GM18868 (cell line): ENCODE measurements at regions not wholly inside any gene's neighbourhood (a gene's known extent, or its start where the extent isn't known, plus 50 kb on each side); places are given as distances from the start of the nearest gene placed in this dataset.

ENCODE experiments used
- ATAC-seq: cut with Tn5 transposase; IDR thresholded peaks from one replicate; pipeline ENCODE4 v1.9.1; 2021; ENCODE audit warnings: mild to moderate bottlenecking, moderate library complexity; ENCODE audit not compliant: unreplicated experiment

DNA sequence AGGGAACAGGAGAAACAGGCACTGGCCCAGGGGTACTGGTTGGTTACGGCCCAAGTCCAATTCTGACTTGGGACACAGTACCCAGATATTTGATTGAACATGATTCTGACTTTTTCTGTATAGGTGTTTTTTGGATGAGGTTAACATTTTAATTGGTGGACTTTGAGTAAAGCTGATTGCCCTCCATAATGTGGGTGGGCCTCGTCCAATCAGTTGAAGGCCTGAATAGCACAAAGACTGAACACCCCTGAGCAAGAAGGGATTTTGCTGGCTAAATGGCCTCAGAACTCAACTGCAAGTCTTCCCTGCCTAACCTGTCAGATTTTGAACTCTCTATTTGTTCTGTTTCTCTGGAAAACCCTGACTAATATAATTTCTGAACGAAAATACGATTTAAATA, 222.6 kb downstream of the TEX36 start:
- no peak for ATAC-seq

DNA sequence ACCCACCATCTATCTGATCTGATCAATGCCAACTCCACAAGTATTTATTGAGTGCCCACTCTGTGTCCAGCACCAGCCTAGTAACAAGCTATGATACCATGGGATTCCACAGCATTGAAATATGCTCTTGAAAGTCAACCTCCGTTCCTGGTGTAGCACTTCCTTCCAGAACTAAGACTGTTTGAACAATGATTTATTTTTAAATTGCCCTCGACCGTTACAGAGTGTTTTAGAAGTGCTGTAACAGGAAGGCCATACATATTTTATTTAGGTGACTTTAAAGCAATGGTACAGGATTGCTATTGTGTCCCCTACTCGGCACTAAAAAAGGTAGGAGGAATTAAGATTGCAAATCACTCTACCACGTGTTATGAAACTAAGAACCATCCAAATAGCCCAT, 225.6 kb downstream of the TEX36 start:
- no peak for ATAC-seq

DNA sequence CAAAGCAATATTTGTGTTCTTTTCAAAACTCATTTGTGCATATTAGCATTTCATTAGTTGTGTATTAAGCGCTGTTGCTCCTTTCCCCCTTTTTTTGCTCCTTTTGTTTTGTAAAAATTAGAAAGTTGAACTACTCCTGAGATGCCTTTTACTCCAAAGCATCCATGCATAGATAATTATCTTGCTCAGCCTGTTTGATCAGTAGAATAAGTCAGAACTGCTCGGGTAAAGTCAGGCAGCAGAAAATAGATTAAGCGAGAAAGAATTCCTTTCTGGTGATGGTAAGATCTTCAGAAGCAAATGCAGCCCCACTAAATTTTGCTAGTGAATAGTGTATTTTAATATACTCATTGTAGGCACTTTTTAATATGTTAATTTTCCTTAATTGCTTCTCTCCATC, 227.1 kb downstream of the TEX36 start:
- ATAC-seq = no peak

DNA sequence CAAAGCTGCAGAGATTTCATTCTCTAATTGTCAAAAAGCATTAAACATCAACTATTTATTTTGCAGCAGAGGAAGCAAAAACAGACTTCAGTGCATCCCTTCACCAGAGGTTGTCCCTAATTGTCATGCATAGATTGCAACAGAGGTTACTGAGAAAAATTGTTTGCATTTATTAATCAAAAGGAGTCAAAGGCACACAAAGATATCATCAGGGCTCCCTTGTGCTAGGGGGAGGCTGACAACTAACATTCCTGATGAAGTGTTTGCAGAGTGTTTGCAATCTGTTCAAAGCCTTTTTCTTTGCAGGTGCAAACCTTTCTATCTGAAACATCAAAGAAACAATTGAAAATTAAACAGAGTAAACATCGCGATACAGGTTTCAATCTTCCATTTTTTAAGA, 227.5 kb downstream of the TEX36 start:
- no peak for ATAC-seq

DNA sequence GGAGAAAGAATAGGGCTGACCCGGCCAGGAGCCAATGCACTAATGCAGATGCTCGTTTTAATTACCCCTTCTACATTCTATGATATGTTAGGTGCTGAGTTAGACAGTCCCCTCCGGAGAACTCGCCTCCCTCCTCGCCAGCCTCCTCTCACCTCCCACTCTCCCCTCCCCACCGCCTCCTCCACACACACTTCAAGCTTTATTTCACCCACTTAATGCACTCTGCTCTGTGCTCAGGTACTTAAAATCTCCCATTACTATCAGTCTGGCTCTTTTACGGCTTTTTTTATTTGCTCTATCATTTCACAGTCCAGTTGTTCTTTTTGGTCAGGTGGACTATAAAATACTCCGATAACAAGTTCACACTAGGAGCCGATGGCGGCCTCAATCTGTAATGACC, 231.6 kb downstream of the TEX36 start:
- no peak for ATAC-seq

DNA sequence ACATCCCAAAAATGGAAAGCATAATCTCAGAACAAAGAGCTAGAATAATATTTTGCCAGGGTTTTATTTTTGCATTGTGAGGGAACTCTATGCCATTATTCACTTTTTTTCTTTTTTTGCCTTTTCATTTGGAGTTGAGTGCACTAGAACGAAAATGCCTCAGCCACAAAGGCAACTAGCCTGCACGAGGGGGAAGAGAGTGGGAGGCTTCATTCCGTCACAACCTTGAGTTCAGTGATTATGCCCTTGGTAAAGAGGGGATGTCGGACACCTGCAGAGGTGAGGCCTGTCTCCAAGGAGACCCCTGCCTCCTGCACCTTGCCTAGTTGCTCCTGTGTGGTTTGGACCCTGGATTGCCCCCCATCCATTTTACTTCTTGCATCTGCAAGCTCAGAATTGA, 232.7 kb downstream of the TEX36 start:
- no peak for ATAC-seq

DNA sequence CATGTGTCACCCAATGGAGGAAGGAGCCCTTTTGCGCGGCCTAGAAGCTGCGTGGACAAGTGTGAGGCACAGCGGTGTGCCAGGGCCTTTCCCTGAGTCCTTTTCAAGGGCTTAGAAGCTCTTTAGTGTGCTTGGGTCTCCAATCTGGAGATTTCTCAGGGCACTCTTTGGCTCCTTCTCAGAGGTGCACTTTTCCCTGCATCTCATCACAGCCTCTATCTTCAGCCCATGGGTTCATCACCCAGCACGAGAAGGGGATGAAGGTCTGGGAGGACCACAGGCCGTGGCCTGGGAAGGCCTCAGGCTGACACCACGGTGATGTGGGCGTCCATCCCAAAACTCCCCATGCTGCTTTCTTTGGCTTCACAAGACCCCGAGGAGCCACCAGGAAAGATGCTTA, 233.4 kb downstream of the TEX36 start:
- ATAC-seq = no peak

DNA sequence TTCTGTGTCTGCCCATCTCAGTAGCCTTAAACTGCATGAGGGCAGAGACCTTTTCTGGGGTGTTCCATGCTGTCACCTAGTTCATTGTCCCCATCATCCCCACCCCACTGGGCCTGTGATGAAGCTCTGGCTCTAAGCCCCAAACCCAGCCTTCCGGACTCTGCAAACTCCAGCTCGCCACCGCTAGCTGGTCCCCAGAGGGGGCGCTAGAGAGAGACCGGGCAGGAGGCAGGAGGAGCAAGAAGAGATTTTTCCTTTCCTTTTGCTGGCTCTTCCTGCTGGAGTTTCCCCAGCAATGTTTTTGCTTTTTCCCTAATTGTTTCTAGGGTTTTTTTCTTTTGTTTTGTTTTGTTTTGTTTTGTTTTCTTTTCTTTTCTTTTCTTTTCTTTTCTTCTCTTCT, 234.4 kb downstream of the TEX36 start:
- ATAC-seq = no peak

DNA sequence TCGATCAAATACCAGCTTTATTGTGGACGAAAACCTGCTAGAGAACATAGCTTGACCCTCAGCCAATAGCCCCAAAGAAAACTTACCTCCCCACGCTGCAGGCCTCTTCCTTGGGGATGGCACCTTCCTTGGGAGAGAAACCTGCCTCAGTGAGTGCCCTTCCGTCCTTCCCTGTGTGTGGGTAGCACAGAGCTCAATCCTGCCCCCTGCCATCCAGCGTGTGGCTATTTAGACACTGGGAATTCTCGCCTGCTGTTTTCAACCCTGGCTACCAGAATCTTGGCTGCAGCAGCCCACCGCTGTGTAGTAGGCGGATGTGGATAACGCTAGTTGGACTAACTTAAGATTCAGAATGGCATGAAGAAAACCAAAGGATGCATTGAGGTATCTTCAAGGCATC, 238.2 kb downstream of the TEX36 start:
- ATAC-seq = no peak

DNA sequence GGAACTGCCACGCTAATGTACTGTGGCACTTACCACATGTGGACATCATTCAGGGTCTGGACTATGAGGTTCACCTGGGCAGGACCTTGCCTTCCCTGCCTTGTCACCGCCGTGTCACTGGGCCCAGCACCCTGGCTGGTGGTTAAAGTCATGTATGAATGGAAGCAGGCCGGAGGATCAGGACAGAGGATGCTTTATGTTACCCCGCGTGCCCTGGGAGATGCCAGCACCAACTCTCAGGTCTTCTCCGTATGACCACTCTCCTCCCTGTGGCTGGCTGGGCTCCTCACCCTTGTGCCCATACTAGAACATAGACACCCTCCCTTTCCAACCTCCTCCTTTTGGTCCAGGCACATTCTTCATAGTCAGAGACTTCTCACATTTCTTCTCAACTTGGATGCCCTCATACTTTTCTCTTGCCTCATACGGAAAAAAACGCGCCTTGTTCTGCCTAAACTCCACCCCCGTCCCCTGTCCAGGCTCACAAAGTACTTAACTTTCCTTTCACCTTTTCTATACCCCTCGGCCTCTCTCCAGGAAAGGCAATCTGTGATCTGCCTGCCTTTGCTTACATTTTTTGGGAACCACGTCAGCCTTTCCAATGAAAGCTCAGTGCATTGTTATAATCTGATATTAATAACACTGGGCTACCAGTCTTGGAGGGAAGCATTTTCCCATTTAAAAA, 240.0 kb downstream of the TEX36 start:
- no peak for ATAC-seq

DNA sequence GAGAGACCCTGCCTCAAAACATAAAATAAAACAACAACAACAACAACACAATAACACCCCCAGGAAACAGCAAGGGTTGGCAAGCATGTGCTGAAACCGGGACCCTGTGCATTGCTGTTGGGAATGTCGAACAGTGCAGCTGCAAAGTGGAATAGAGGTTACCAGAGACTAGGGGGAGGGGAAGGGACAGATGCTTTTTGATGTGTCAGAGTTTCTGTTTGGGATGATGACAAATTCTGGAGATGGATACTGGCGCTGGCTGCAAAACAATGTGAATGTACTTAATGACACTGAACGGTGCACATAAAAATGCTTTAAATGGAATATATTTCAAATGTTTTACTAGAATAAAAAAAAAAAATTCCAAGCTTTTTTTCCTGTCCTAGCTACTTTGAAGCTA, 241.8 kb downstream of the TEX36 start:
- no peak for ATAC-seq

DNA sequence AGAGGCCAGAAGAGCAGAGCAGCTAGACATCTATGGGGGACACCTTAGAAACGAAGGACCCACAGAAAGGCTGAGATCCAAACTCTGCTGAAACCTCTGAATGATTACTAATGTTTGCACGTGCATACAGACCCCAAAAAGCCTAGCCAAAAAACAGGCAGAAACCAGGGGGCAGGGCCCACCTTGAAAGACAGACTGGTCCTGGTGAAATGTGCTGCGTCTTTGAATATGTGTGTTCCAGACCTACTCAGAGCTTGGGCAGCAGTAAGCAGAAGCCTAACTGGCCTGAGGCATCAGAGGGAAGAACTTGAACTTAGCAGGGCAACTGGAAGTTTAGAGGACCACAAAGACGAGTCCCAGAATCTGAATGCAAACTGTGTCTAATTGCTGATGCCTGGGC, 251.8 kb downstream of the TEX36 start:
- ATAC-seq = no peak

DNA sequence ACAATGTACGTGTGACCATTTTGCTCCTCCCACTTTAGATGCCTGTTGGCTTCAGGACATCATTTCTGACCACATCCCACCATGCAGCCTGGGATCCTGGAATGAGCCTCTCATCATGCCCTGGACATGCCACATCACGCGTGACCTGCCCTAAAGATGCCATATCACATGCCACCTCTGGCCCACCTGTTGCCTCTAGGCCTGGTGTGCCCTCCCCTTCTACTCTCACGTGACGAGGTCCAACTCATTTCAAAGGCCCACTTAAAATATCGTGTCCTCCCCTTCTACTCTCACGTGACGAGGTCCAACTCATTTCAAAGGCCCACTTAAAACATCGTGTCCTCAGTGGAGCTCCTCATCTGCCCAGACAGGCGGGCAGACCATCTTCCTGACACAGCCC, 254.9 kb downstream of the TEX36 start:
- ATAC-seq = no peak

DNA sequence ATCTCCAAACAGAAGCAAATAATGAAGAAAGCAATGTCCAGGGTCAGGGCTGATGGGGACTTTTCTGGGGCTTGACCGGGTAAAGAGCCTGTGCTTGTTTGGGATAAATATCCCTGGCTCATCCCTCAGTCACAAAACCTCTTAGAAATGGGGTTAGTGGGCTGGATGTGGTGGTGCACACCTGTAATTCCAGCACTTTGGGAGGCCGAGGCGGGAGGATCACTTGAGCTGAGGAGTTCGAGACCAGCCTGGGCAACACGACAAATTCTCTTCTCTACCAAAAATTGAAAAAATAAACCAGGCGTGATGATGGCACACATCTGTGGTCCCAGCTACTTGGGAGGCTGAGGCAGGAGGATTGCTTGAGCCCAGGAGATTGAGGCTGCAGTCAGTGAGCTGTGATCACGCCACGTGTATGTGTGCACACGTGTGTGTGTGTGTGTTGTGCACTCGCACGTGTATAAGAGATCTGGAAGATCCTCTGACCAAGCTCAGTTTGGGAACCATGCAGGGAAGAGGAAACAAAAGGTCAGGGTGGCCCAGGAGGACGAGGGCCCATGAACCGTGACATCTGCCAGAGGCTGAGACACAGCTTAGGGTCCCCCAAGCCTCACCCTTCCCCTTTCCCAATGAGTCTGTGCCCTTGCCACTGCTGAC, 258.6 kb downstream of the TEX36 start:
- ATAC-seq = no peak

DNA sequence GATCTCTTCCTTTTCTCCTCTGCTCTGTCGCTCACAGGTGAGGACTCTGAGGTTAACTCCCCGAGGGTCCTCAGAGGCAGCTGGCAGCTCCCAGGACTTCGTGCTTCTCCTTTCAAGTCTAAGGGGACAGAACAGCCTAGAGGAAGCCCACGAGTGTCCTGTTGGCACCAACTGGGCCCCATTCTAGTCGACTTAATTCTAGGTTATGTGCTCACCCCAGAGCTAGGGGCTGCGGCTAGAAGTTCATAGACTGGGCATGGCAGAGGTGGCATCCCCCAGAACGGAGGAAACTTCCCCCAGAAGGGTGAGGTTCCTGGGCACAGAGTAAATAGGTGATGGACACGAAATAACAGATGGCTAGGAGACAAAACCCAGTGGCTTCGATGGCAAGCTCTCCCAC, 259.4 kb downstream of the TEX36 start:
- ATAC-seq = no peak

DNA sequence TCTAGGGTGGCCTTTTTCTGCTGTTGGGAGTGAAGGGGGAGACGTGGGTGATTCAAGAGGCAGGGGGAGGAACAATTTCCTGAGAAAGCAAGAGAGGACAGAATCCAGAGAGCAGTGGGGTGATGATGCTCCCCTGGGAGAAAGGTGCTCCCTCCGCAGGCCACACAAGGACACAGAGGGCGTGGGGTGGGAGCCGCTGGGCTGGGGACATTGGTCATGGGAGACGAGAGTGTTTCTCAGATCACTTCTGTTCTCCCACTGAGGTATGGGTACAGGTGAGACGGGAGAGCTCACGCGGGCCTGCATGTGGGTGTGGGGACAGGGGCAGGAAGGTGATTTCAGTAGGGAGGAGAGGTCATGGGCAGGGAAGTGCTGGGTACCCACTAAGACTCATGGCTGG, 259.5 kb upstream of the CTBP2 start:
- ATAC-seq = no peak

DNA sequence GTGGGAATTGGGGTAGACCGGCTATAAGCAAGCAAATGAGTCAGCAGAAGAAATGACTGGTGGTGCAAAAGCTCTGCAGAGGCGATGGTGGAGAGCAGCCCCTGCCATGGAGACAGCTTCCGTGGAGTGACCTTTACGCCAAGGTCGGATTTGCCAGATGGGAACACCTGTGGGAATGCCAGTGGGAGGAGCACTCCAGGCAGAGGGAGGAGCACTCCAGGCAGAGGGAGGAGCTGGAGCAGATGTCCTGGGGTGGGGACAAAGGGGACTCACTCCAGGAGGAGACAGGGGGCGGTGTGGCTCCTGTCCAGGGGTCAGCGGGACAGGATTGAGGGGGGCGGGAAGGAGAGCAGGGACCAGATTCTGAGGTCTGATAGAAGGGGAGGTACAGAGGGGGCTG, 258.8 kb upstream of the CTBP2 start:
- no peak for ATAC-seq

DNA sequence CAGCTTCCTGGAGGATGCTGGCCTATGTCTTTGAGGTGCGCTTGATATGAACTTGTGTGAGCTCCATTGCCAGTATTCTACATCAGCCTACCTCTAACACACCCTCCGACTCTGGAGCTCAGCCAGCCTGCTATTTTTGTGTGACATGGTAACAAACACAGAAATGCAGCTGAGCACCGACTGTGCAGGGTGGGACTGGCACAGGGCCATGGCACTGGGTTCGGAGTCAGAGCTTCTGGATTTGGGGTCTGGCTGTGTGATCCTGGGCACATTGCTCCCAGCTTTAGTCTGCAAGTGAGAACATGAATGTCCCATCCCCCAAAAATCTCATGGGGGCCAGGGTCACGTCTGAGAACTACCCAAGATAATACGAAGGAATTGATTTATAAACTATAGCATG, 257.2 kb upstream of the CTBP2 start:
- ATAC-seq = no peak

DNA sequence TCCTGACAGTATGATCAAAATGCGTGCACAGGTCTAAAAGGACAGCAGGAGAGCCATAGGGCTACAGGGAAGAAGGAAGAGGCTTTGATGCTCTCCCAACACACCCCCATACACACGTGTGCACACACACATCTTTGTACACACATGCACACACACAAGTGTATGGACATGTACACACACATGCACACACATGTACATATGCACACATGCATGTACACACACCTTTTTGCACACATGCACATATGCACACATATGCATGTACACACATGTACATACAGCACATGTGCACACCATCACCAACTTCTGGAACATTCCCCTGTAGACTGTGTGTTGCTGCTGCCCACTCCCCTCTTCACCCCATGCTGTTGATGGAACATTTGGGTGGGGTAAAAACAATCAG, 255.6 kb upstream of the CTBP2 start:
- no peak for ATAC-seq

DNA sequence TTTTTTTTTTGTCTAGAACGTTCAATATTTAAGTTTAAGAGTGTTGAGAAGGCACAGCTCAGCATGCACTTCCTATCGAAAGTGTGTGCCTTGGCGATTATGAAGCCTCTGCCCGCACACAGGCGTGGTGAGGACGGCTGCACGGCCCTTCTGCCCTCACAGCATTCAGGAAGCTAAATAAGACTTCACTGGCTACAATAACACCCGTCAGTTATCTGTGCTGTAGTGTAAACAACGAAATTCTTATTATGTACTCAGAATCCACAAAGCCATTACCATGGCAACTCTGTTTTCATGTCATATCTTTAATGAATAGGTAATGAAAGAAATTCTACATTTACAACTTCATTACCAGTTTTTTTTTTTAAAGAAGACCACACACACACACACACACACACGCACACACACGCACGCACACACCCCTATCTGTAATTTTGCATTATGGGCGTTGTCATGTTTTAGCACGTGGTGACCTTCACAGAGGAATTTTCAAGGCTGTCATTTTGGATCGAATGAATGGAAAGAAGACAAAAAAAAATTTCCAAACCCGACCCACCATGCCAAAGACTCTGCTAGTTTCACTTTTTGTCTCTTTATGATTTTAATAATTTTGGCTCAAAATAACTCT, 254.8 kb upstream of the CTBP2 start:
- ATAC-seq = no peak

DNA sequence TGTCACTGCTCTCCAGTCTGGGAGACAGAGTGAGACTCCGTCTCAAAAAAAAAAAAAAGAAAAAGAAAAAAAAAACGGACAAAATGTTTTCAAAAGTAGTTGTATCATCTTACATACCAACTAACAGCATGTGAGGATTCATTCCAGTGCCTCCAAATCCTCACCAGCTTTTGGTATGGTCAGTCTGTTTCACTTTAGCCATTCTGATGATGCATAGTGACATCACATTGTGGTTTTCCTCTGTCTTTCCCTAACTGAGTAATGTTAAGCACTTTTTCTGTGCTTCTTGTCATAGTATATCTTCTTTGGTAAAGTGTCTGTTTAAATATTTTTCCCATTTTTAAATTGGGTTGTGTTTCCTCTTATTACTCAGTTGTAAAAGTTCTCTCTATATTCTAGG, 251.4 kb upstream of the CTBP2 start:
- no peak for ATAC-seq

DNA sequence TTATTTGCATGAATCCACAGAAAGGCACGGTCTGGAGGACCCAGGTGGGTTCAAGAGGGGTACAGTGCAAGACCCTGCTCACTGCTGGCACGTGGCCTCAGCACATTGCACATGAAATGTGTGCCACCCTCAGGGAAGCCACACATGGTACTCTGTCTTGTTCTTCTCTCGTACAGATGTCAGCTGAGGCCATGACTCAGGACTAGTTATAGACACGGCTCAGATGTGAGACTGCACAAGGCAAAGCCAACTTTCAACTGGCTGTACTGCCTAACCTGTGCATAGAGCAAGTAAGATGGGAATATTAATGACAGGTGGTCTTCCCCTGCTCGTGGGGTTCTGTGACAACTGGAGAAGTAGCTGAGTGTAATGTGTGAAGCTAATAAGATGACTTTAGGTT, 249.4 kb upstream of the CTBP2 start:
- no peak for ATAC-seq

DNA sequence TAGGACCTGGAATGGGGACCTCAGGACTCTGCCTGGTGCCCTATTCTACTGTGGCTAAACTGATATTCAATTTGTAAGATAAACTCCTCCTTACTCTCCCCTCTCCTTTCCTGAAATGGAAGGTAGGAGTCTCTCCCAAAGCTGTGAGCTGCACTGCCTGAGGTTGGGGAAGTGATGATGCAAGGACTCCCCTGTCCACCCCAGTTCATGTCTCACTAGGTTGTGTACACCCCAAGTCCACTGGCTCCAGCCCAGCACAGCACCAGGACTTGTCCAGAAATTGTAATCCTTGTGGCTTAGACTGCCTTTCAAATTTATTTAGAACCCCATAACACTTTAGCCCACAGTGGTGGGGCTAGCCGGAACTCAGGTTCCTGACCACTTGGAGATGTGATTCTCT, 247.2 kb upstream of the CTBP2 start:
- ATAC-seq = no peak
